Peyer's patch (tissue), 4 donors: ENCODE measurements at regions not wholly inside any gene's neighbourhood (a gene's known extent, or its start where the extent isn't known, plus 50 kb on each side); places are given as distances from the start of the nearest gene placed in this dataset.

Source experiments
- CTCF ChIP-seq, 6 experiments: fragments of 450-650 bp in 4 of 6; fragments of 200-600 bp in 2 of 6; sonication (generic) in 1 of 6; IDR thresholded peaks; one replicate each; pipeline ENCODE4 v1.5.1; 2017 to 2019; ENCODE audit warnings: antibody characterized with exemption in 6 of 6, mild to moderate bottlenecking in 3 of 6, moderate library complexity in 1 of 6
- POLR2A ChIP-seq, 2 donors: fragments of 450-650 bp; IDR thresholded peaks; one replicate each; pipeline ENCODE4 v1.5.1; 2017; ENCODE audit warnings: antibody characterized with exemption in 2 of 2, mild to moderate bottlenecking in 2 of 2, moderate library complexity in 2 of 2

- no peak for TF ChIP-seq CTCF (IDR thresholded peaks at IDR 0.05)
- no peak for TF ChIP-seq POLR2A (IDR thresholded peaks at IDR 0.05)
These were observed 98.3 kb upstream of the EOLA2 start for GRCh38 chrX:150036641-150037040.
